Hepatocyte (in vitro differentiated cells): ENCODE measurements at regions not wholly inside any gene's neighbourhood (a gene's known extent, or its start where the extent isn't known, plus 50 kb on each side); places are given as distances from the start of the nearest gene placed in this dataset.
"Not testable (repeated sequence)": the region's sequence is repeated elsewhere in the genome, so short reads cannot be mapped to it uniquely, and the experiment has no call there.

Experiments used
- DNase-seq: peaks from one replicate; pipeline ENCODE4 v3.0.0-alpha.2; 2016; ENCODE audit warnings: low spot score
- H2AFZ ChIP-seq: fragments of 200-600 bp; sonication (generic); 2 replicates; pipeline ENCODE4 v1.6.0; 2016; ENCODE audit warnings: antibody characterized with exemption, mild to moderate bottlenecking
- H3K27ac ChIP-seq: fragments of 200-600 bp; sonication (generic); 2 replicates; pipeline ENCODE4 v1.5.1; 2016; ENCODE audit warnings: mild to moderate bottlenecking
- H3K27me3 ChIP-seq: fragments of 200-600 bp; sonication (generic); 2 replicates; pipeline ENCODE4 v1.6.1; 2016
- H3K36me3 ChIP-seq: fragments of 200-600 bp; sonication (generic); replicated peaks from 2 replicates; pipeline ENCODE4 v1.5.1; 2016; ENCODE audit warnings: low read depth; ENCODE audit not compliant: insufficient read depth
- H3K4me1 ChIP-seq: fragments of 200-600 bp; sonication (generic); 2 replicates; pipeline ENCODE4 v1.5.1; 2016; ENCODE audit warnings: mild to moderate bottlenecking, moderate library complexity; ENCODE audit not compliant: insufficient read depth
- H3K4me2 ChIP-seq: fragments of 200-600 bp; sonication (generic); 2 replicates; pipeline ENCODE4 v1.6.0; 2016
- H3K4me3 ChIP-seq: fragments of 200-600 bp; sonication (generic); 2 replicates; pipeline ENCODE4 v1.5.1; 2016; ENCODE audit warnings: mild to moderate bottlenecking
- H3K79me2 ChIP-seq: fragments of 200-600 bp; sonication (generic); 2 replicates; pipeline ENCODE4 v1.6.0; 2017; ENCODE audit warnings: mild to moderate bottlenecking
- H3K9me2 ChIP-seq: fragments of 200-600 bp; sonication (generic); replicated peaks from 2 replicates; pipeline ENCODE4 v1.6.0; 2017; ENCODE audit warnings: mild to moderate bottlenecking; ENCODE audit not compliant: insufficient read depth
- H3K9me3 ChIP-seq: fragments of 200-600 bp; sonication (generic); 2 replicates; pipeline ENCODE4 v1.5.1; 2016; ENCODE audit warnings: low read depth, mild to moderate bottlenecking
- H4K20me1 ChIP-seq: fragments of 200-600 bp; sonication (generic); 2 replicates; pipeline ENCODE4 v1.6.0; 2016; ENCODE audit warnings: mild to moderate bottlenecking; ENCODE audit not compliant: insufficient read depth, poor library complexity, severe bottlenecking
- CTCF ChIP-seq: fragments of 200-600 bp; sonication (generic); IDR thresholded peaks from 2 replicates; pipeline ENCODE4 v1.5.1; 2016; ENCODE audit warnings: antibody characterized with exemption, mild to moderate bottlenecking; ENCODE audit not compliant: poor library complexity
- EZH2 ChIP-seq: fragments of 200-600 bp; sonication (generic); IDR thresholded peaks from 2 replicates; pipeline ENCODE4 v1.6.1; 2016; ENCODE audit warnings: antibody characterized with exemption, mild to moderate bottlenecking, borderline replicate concordance
- EZH2phosphoT487 ChIP-seq: fragments of 200-600 bp; sonication (generic); IDR thresholded peaks from one replicate; pipeline ENCODE4 v1.6.1; 2018; ENCODE audit warnings: antibody characterized with exemption, mild to moderate bottlenecking, low read depth, moderate library complexity; ENCODE audit not compliant: unreplicated experiment, severe bottlenecking
- WGBS: methylation state at CpG from one replicate; pipeline ENCODE4 v1.1.6; 2016; ENCODE audit warnings: low lambda C conversion rate; ENCODE audit errors: missing lambda C conversion rate; 5-methylcytosine and 5-hydroxymethylcytosine counted together

GRCh38 chr5:135171336-135171735 lies 137.3 kb upstream of the PITX1 start:
- no peak overlapping the region for H3K4me3 ChIP-seq
- DNase-seq, result no peak
- 75% methylated on average over 1 of the region's 1 CpG for WGBS
- no peaks in the 10 kb centered on the region for H3K36me3 ChIP-seq
- no peaks in the 10 kb centered on the region for H4K20me1 ChIP-seq
- H3K79me2 ChIP-seq, result no peaks in the 10 kb centered on the region
- no peaks in the 10 kb centered on the region for H3K27me3 ChIP-seq
- H3K9me2 ChIP-seq, result no peaks in the 10 kb centered on the region
- H3K4me2 ChIP-seq, result no peak overlapping the region
- no peaks in the 10 kb centered on the region for H3K9me3 ChIP-seq
- H3K27ac ChIP-seq, result no peak overlapping the region
- H3K4me1 ChIP-seq, result no peaks in the 10 kb centered on the region
- no peak overlapping the region for H2AFZ ChIP-seq
- no peak for TF ChIP-seq EZH2phosphoT487
- TF ChIP-seq EZH2, result no peak
- no peak for TF ChIP-seq CTCF

GRCh38 chr5:135170500-135170899 lies 136.5 kb upstream of the PITX1 start:
- DNase-seq, result no peak
- TF ChIP-seq EZH2phosphoT487 (no peak), EZH2 (no peak), CTCF (no peak)
- no peaks in the 10 kb centered on the region for H3K4me1 ChIP-seq
- H3K4me2 ChIP-seq, result no peak overlapping the region
- no peaks in the 10 kb centered on the region for H3K36me3 ChIP-seq
- H3K27ac ChIP-seq, result no peak overlapping the region
- H3K27me3 ChIP-seq, result no peaks in the 10 kb centered on the region
- H3K9me3 ChIP-seq, result no peaks in the 10 kb centered on the region
- H3K9me2 ChIP-seq, result no peaks in the 10 kb centered on the region
- no peak overlapping the region for H2AFZ ChIP-seq
- WGBS, result 91% methylated on average over 2 of the region's 2 CpGs
- no peaks in the 10 kb centered on the region for H4K20me1 ChIP-seq
- H3K4me3 ChIP-seq, result no peak overlapping the region
- no peaks in the 10 kb centered on the region for H3K79me2 ChIP-seq

- TF ChIP-seq EZH2phosphoT487 (no peak), EZH2 (no peak), CTCF (no peak)
- H3K4me3 ChIP-seq, result no peak overlapping the region
- no peaks in the 10 kb centered on the region for H3K27me3 ChIP-seq
Observed at GRCh38 chr5:135169753-135170152, 135.7 kb upstream of the PITX1 start.

GRCh38 chr5:135167634-135168033 lies 133.6 kb upstream of the PITX1 start:
- H3K36me3 ChIP-seq, result no peaks in the 10 kb centered on the region
- TF ChIP-seq CTCF (no peak), EZH2 (no peak), EZH2phosphoT487 (no peak)
- no peak for DNase-seq
- no peaks in the 10 kb centered on the region for H3K9me2 ChIP-seq
- H3K4me1 ChIP-seq, result no peaks in the 10 kb centered on the region
- no peak overlapping the region for H3K4me2 ChIP-seq
- no peak overlapping the region for H3K4me3 ChIP-seq
- no peaks in the 10 kb centered on the region for H4K20me1 ChIP-seq
- H3K9me3 ChIP-seq, result no peaks in the 10 kb centered on the region
- H3K27me3 ChIP-seq, result no peaks in the 10 kb centered on the region
- no peaks in the 10 kb centered on the region for H3K79me2 ChIP-seq
- 84% methylated on average over 4 of the region's 4 CpGs for WGBS
- H3K27ac ChIP-seq, result no peak overlapping the region
- no peak overlapping the region for H2AFZ ChIP-seq

More at GRCh38 chr5:135169753-135170152, 135.7 kb upstream of the PITX1 start:
- no peak overlapping the region for H3K4me2 ChIP-seq
- H3K9me3 ChIP-seq, result no peaks in the 10 kb centered on the region
- DNase-seq, result no peak
- no peaks in the 10 kb centered on the region for H3K36me3 ChIP-seq
- H2AFZ ChIP-seq, result no peak overlapping the region
- H3K4me1 ChIP-seq, result no peaks in the 10 kb centered on the region
- no peaks in the 10 kb centered on the region for H3K79me2 ChIP-seq
- H3K9me2 ChIP-seq, result no peaks in the 10 kb centered on the region
- WGBS, result 74% methylated on average over 2 of the region's 2 CpGs
- H4K20me1 ChIP-seq, result no peaks in the 10 kb centered on the region
- no peak overlapping the region for H3K27ac ChIP-seq

- H2AFZ ChIP-seq, H3K4me1 ChIP-seq, H3K27me3 ChIP-seq, H3K27ac ChIP-seq, H3K4me3 ChIP-seq, DNase-seq, H3K4me2 ChIP-seq, H3K79me2 ChIP-seq, H3K9me3 ChIP-seq, H3K9me2 ChIP-seq, H4K20me1 ChIP-seq, H3K36me3 ChIP-seq: not testable (repeated sequence)
- WGBS, result 68% methylated on average over 4 of the region's 4 CpGs
Observed at GRCh38 chr5:135164873-135165614, 131.0 kb upstream of the PITX1 start.
